ENCODE measurements at regions not wholly inside any gene's neighbourhood (a gene's known extent, or its start where the extent isn't known, plus 50 kb on each side); places are given as distances from the start of the nearest gene placed in this dataset.
"Not testable (repeated sequence)": the region's sequence is repeated elsewhere in the genome, so short reads cannot be mapped to it uniquely, and the experiment has no call there.

DNA sequence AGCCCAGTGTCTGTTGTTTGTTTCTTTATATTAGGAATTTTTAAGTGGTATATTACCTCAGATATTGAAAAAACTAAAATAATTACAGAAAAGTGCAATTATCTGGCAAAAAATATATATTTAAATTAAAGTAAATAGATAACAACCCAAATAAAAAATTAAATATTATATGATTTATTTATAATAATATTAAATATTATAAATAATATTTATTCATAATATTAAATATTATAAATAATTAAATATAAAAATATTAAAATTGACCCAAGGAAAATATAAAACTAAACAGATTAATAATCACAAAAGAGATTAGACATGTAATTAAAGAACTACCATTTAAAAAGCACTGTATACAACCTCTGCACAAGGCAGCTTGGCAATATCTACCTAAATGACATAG is 331.9 kb upstream of the POGK start:
- DNase-seq: no peak

DNA sequence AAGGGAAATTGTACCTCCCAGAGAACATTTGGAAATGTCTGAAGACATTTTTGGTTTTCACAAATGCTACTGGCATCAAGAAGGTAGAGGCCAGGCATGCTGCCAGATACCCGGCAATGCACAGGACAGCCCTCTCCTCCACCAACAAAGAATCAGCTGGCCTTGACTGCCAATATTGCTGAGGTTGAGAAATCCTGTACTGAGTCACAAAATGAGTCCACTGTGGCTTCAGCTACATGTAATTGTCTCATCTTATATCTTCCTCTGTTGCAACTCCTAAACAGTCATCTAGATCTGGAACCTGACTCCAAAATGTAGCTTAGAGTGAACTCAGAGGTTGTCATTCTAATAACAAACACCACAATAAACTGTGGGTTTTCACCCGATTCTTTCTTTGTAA is 327.5 kb upstream of the POGK start:
- DNase-seq: no peak

DNA sequence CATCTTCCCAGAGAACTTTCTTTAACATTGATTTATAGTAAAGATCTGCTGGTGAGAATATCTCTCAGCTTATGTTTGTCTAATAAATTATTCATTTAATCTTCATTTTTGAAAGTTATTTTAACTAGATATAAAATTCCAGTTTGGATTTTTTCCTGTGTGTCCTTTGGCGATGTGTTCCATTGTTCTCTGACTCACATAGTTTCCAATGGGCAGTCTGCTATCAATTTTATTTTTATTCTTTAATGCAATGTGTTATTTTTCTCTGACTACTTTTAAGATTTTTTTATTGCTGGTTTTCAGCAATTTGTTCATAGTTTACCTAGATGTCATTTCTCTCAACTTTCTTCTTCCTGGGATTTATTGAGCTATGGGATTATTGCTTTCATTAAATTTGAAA is 325.2 kb upstream of the POGK start:
- no peak for DNase-seq

DNA sequence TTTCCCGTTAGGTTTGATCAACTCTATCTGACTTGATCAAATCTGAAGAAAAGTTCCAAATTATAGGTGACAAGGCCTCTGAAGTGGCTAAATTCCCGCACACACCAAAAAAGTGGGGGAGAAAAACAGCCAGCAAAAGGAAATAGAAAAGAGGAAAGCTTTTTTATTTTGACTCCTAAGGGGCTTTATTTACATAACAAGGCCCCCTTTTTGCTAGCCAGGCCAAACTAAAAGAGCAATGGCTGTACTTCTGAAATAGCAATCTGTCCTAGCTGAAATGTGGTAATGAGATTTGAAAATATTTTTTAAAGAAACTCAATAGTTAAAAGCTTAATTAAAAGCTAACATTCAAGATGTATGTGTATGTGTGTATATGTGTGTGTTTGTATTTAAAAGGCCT is 311.5 kb upstream of the POGK start:
- no peak for DNase-seq

DNA sequence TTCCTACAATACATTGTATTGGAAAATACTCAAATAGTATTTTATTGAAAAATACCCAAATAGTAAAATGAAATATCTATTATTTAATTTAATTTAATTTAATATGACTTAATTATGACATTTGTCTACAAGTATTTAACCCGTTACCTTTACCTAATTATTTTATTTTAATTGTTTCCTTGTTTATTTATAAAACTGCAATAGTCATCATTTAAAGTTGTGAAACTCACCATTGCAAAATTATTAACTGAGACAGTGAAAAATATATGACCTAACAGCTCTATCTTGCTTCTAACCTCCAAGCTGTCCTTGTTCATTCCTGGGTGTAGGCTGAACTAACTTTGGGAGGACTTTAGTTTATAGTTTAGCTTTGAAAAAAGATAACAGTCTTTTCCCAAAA is 300.6 kb upstream of the POGK start:
- DNase-seq: no peak

DNA sequence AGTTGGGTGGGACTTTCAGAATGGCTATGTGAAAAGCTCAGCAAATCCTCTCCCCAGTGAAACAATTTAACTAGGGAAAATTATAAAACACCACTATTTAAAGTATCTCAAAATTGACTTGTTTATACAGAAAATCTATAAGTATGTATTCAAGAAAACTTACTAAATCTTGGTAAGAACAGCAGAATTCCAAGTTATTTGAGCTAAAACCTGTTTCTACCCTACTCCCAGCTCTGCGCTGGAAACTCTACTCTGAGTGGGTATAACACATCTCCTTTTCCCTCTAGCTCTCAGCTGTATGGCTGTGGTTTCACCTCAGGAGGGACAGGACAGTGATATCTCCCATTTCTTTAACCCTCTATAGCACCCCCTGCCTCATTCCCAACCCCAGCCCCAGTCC is 295.2 kb upstream of the POGK start:
- DNase-seq: no peak

DNA sequence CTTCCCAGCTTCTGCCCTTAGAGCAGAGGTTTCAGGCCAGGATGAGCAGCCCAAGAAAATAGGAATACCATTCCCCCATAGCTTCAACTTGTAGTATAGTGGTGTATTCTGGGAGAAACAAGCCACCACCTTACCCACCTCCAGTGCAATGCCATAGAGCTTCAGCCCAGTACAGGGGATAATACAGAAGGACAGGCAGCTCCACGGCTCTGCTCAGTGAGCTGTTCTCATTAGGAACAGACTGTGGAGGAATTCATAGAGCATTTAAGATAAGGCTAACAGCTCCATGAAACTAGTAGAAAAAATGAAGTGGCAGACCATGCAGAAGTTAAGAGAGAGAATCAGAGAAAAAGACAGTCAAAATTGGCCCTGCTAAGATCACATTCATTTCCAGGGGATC is 294.7 kb upstream of the POGK start:
- DNase-seq: no peak

DNA sequence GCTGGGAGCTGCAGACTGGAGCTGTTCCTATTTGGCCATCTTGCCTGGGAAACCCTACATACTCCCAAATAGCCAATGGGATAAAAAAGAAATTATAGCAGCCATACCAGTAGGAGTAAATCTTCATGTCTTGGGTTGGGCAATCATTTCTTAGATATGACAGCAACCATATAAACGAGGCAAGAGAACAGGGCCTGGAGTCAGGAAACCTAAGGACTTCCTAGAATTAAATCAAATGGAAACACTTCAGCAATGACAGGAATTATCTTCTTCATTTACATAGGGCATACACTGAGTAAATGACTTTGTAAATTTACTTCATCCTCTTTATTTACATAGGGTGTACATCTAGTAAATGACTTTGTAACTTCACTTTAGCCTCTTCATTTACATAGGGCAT is 286.6 kb upstream of the POGK start:
- DNase-seq: no peak

DNA sequence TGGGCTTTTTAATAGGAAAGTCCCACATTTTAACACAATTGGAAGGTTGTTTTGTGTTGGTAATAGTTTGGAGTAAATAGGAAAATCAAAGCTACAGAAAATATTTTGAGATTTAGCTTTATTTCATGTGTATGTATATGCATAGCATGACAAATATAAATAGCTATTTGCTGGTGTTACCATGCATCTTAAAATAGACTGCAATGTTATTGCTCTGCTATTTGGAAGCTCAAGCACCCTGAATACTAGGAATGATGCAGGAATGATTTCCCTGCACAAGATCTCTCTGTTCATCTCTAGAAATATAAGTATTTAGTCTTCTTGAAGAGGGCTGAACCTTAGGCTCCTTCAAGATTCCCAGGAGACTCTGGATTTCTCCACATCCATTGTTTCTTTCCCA is 268.3 kb upstream of the POGK start:
- DNase-seq: no peak

DNA sequence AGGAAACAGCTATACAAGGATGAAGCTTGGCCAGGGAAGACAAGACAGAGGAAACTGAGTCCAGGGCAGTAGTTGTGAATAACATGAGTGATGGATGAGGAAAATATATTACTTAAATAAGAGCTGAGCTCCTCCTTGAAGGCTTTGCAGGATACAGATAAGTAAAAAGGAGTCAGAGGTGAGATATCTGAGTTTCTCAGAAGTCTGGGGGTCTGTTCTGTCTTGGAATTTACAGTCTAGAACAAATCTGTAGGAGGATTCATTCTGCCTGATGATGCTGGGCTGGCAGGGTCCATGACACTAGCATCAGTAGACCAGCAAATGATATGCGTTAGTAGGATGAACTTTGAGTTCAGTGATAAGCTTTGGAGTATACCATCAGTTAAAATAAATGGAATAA is 266.1 kb upstream of the POGK start:
- no peak for DNase-seq

DNA sequence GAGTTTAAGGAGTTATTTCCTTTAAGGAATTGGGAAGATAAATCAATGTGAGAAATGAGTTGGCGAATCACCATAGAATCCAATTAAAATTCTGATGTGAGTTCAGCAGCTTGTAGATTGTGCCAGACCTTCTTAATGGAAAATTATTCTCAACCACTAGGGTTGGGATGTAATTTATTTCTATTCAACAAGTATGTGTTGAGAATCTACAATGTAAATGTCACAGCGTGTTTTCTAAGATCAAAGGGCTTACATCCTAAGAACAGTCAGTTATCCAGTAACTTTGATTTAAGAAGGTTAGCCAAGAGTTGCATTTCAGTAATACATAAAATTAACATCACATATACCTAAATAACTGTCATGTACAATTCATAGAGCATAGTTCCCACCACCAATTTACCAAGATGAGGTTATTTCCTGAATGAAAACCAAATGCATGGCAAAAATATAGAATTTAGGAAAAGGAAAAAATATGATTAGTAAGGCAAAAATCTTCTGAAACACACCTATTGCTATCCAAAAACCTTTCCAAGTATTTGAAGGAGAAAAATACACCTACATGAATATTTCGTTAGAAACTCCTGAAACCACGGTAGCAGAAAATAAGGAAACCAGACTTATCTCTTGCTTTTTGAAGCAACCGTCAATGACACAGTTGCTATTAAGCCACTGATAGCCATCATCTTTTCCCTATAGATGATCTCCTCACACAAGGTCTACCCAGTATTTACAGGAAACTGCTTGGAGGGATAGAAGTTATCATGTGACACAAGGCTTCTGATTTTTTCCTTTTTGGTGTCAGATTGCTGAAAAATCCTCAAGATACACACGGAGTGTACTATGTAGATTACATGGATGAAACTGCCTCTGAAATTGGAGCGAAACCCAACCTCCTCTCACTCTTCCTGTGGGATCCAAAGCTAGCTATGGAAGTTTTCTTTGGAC is 259.4 kb upstream of the POGK start:
- DNase-seq: no peak

DNA sequence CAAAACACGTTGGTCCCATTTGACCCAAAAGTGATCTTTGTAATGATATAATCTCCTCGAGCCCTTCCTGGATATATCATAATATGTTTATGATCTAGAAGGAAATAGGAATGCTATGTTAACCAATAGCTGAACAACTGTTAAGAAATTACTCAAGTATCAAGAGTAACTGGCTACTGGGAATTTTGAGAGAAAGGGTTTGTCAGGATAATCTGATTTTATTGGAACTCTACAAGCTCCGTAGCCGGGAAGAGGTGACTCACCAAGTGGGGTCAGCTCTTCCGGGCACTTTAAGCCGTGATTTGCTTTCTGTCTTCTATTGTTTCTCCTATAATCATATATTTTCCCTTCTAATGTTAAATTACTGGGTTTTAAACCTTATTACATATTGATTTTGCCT is 250.5 kb upstream of the POGK start:
- DNase-seq: no peak

DNA sequence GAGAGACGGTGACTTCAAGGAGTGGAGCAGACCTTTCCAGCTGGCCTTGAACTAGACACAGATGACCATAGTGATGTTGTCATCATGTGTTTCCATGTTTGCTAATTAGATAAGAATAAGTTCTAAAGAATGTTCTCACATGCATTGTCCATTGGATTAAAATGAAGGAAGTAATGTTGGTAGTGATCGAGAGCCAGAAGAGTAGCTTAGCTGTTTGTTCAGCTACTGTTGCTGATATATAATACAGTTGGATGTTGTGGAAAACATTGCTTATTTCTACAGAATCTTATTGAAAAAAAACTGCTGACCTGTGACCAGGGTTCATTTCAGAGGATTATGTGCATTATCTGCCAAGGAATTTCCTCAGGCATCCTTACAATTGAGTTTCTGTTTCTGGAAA is 249.1 kb upstream of the POGK start:
- DNase-seq: no peak

DNA sequence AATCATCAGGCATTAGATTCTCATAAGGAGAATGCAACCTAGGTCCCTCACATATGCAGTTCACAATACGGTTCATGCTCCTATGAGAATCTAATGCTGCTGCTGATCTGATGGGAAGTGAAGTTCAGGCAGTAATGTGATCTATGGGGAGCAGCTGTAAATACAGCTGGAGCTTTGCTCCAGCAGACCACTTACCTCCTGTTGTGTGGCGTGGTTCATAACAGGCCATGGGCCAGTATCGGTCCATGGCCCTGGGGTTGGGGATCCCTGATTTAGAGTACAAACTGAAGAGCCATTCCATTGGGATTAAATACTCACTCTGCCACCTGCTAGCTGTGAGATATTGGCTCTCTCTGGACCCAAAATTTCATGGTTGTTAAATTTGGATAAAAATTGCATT is 244.6 kb upstream of the POGK start:
- no peak for DNase-seq

DNA sequence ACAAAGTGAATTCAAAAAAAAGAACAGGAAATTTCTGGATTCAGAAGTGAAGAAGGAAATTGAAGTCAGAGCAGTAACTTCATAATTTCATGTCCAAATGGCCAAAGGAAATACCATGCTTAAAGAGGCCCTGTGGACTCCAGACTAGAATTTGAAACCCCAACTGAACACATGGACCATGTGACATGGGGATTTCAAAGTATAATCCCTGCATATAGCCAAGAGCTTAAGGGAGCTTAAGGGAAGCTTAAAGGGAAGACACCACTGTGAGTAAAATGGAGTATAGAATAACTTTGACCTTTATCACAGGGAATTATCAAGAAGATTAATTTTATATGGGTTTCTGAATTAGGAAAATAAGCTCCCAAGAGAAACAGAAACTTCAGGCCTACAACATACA is 241.8 kb upstream of the POGK start:
- no peak for DNase-seq

DNA sequence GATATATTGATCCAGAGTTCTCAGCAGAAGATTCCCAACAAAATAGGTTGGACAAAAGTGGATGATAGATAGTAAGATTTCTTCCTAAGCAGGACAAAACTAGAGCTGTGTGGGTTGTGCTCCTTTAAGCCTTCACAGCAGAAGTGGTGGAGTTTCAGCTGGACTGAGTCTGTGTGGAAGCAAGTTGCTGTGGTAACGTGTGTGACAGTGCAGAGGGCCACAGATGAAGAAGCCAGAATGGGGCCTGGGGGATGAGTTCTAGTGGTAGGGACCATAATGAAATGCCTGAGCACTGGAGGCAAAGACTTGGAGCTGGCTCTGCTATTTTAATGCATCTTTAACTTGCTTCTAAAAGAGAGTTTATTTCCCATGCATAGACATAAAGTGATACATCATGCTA is 238.7 kb upstream of the POGK start:
- no peak for DNase-seq

DNA sequence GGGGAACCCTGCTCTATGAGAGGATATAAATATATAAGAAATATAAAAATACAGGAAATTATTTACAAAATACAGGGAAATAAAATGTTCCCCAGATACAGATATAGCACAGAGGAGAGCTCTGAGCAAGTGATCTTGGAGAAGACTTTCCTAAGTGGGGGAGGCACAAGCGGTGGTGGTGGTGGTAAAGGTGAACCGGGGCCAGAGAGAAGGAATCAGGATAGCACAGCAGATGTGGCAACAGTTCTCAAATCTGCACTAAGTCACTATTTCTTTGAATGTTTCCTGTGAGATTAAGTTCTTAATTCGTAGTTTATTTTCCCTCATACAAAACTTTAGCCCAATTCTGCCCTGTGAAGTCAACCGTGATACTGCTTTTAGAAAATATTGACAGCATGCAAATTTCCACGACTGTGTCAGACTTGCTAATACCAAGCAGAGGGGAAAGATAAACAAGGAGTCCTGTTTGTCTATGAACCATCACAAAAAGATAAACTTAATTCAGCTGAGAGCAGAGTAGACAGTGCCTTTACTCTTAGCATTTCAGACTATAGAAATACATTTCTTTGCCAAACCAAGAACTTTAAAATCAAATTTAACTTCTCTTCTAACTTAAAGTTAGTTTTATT is 237.5 kb upstream of the POGK start:
- no peak for DNase-seq

DNA sequence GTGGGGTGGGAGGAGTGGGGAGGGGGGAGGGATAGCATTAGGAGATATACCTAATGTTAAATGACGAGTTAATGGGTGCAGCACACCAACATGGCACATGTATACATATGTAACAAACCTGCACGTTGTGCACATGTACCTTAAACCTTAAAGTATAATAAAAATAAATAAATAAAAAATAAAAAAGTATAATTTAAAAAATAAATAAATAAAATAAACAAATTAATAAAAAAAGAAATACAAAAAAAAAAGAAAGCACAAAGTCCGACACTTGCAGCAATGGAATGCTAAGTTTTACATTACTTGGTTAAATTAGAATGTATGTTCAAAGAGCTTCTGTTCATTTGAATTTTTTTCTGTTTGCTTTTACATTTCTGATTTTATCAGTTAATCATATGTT is 236.5 kb upstream of the POGK start:
- not testable (repeated sequence) for DNase-seq

DNA sequence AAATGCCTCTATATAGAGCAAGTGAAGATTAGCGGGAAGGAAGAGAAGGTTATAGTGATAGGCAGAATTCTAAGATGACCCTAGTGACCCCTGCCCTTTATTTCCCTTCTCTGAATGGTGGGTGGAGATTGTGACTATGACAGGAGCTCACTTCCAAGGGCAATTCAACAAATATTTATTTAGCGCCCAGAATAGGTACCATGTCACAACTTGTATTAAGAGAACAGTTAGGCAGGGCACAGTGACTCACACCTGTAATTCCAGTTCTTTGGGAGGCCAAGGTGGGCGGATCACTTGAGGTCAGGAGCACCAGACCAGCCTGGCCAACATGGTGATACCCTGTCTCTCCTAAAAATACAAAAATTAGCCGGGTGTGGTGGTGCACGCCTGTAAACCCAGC is 236.0 kb upstream of the POGK start:
- DNase-seq: no peak

DNA sequence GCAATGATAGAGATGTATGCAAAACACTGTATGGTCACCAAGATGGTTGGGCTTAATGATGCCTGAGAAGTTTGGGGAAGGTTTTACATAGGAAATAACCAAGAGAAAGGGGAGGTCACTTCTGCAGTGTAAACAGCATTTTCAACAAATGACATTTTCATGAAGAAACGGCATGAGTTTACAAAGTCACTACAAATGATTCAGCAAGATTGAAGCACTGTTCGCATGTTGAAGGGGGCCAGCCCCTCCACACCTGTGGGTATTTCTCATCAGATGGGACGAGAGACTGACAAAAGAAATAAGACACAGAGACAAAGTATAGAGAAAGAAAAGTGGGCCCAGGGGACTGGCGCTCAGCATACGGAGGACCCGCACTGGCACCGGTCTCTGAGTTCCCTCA is 234.1 kb upstream of the POGK start:
- no peak for DNase-seq

DNA sequence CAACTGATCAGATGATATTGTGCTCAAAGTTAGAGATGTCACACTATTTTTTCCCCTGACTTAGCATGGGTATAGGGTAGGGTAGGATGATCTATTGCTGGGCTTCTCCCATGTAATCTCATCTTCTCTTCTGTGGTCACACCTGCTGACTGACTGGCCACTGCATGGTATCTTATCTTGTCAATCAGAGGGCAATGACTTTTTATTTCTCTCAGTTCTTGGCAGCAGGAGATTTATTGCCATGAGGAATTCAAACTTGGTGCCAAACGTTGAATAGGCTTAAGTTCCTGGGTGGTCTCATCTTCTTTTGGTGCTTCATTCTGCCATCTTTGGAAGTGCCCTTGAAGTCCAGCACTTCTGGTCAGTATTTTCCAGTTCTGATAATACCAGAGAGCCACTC is 226.4 kb upstream of the POGK start:
- no peak for DNase-seq

DNA sequence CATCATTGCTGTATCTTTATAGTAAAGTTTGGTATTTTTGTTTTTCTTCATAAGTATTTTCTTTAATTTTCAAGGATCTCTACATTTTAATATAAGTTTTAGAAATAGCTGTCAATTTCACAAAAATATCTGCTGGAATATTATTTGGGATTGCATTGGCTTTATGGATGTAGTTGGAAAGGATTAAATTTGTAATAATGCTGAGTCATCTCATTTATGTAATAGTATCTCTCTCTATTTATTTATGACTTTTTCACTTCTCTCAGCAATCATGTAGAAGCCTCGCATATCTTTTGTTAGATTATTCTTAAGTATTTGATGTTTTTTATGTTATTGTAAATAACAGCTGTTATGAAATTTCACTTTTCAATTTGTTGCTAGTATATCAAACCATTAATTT is 223.1 kb upstream of the POGK start:
- no peak for DNase-seq

DNA sequence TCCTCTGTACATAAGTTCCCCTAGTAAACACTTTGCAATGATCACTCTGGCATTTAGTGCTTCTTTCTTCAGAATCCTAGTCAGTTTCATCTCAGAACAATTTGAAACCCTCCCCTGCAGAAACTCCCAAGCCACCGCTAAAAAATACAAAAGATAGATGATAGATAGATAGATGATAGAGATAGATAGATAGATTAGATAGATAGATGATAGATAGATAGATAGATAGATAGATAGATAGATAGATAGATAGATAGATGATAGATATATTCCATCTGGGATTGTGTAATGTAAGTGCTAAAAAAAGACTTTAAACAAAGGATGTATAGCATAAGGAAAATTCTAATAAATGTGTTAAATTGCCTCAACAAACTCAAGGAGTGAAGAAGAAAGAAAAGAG is 212.6 kb upstream of the POGK start:
- no peak for DNase-seq

DNA sequence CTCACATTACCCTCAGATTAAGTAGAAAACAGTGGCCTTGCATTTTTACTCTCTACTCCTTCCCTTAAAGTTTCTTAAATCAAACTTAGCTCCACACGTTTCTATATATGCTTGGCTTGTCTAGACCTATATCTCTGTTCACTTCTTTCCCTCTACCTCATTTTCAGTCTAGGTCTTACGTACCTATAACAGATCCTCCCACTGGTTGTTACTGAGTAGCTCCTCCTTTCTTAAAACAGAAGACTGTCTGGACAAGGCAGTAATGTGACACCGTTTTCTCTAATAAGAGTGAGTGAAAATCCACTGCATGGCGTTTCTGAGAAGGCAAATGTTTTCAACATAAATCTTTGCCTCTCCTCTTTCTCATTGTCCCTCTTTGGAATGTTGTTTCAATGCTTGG is 211.7 kb upstream of the POGK start:
- DNase-seq: no peak

DNA sequence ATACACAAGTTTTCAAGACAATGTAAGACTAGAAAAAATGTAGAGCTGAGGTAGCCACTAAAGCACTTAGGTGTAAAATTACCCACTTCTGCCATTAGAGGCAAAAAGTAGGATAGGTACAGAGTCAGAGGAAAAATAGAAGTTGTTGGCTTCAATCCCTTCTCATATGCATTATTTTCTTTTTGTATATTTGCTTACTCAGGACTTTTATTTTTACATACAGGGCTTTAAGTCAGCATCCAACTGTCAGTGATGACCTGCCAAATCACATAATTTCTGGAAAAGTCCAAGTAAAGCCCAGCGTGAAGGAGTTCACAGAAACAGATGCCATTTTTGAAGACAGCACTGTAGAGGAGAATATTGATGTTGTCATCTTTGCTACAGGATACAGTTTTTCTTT is 211.0 kb upstream of the POGK start:
- DNase-seq: no peak

Data from activated CD4-positive, alpha-beta T cell treated with anti-CD3 and anti-CD28 coated beads, Interleukin-2, Interleukin-6, amounts not matched to agents 100 ng/mL and 50 ng/mL, durations not matched to agents 16 hours and 8 hours (primary cell).